Fibroblast of skin of left quadriceps (primary cell): ENCODE measurements at regions not wholly inside any gene's neighbourhood (a gene's known extent, or its start where the extent isn't known, plus 50 kb on each side); places are given as distances from the start of the nearest gene placed in this dataset.
"Not testable (repeated sequence)": the region's sequence is repeated elsewhere in the genome, so short reads cannot be mapped to it uniquely, and the experiment has no call there.

Experiments
- DNase-seq, 2 experiments: peaks; one replicate each; pipeline ENCODE4 v3.0.0-alpha.2; 2013; ENCODE audit warnings: low read depth in 2 of 2

DNA sequence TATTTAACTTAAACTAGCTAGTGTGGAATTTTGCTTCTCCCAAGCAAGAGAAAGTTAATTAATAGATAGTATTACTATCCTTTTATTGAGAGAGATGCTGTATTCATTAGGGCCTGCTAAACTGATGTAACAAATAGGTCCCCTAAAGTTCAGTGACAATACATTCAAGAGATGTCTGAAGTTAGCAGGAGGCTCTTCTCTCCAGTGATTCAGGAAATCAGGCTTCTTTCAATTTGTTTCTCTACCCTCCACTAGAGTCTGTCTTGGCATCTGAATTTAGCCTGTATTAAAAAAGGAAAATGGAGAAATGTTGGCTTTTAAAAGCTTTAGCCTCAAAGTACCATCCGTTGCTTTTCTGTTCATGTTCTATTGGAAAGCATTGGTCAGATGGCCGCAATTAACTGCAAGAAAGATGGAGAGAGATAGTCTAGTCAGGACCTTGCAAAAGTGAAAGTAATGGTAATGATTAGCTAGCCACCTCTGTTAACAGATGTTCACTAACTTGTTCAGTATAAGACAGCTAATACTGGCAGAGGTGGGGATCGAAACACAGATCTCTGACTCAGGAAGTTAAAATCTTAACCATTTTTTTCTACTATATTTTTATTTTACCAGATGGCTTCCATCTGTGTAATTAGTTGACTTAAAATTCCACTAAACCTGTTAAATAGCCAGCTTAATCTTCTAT, 786.8 kb downstream of the TMTC2 start:
- peak; percentile 28 to 33 for DNase-seq

DNA sequence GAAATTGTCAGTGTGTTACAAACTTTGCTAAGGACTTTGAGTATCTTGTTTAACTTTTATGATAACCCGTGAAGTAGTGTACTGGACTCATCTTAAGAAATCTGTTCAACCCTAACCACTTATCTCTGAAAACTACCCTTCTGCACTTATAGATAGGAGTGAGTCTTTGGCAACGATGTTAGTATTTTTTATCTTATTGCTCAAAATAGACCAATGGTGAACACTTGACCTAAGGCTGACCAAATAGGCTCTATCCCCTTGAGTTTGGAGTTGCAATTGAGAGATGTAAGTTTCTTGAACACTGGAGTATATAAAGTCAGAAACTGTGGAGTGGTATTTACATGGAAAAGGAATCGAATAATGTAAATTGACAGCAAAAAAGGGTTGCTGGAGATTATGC, 786.1 kb downstream of the TMTC2 start:
- DNase-seq, result no peak

DNA sequence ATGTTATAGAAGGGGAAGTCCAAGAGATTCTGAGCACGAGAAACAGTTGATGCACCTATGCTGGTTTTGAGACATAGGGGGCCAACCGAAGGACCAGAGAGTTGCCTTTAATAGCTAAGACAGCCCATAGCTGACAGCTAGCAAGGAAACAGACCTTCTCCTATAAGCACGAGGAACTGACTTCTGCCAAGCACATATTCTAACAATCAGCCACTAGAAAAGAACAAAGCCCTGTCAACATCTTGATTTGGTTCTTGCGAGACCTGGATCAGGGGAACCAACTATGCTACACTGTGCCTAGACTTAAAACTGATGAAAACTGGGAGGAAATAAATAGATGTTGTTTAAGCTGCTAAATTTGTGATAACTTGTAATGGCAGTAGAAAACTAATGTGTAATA, 785.6 kb downstream of the TMTC2 start:
- no peak for DNase-seq

DNA sequence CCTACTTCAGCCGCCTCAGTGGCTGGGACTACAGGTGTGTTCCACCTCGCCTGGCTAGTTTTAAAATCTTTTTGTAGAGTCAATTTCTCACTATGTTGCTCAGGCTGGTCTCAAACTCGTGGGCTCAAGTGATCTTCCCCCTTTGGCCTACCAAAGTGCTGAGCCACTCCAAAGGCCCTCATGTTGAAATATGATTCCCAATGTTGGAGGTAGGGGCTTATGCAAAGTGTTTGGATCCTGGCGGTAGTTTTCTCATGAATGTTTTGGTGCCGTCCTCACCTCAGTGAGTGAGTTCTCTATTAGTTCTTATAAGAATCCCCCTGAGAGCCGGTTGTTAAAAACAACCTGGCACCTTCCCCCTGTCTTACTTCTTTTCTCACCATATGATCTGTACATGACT, 784.6 kb downstream of the TMTC2 start:
- DNase-seq, result no peak

DNA sequence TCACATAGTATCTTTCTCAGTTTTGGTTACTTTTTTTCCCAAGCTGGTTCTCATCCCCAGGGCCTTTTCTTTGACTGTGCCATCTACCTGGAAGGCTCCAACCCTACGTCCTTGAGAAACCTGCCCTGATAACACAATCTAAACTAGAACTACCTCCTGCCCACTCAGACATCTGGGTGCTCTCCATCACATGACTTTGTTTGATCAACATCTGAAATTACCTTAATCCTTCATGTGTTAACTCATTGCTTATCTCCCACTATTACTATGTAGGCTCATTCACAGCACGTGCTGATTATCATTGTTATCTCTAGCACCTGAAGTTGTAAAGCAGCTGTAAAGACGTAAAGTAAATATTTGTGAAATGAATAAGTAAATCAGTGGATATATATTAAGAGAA, 784.0 kb downstream of the TMTC2 start:
- no peak for DNase-seq

DNA sequence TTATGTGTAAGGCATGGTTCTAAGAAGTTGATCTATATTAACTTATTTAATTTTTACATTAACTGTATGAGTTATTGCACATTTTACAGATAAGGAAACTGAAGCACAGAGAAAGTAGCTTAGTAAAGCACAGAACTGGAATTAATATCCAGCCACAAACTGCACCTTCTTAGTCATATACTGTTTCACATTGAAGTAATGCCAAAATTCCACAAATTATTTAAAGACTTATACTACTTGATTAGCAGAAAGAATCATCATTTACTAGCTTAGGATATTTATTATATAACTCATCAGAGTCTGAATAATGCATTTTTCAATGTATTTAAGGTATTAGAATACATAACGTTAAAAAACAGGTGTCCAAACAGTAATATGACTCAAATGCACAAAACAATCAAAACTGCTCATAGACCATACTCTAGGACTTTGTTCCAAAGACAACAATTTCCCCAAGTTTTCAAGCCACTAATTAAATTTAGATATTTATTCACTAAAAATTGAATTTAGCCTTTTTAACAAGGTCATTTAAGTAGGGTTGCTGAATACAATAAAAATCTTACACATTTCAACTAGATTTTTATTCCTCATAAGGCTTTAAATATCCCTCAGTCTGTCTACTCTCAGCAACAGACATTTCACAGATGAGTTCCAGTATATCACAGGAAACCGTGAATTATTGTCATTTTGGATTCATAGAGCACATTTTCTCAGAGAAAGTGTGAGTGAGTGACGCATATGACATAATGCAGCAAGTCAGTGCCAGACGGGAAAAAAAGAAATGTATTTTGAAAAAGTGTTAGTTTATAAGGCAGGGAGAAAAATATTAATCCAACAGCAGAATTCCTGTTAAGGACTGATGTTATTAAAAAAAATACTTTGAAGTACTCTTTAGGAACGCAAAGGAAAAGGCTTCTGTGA, 782.5 kb downstream of the TMTC2 start:
- peak in 1 of 2 experiments; percentile 2 for DNase-seq

DNA sequence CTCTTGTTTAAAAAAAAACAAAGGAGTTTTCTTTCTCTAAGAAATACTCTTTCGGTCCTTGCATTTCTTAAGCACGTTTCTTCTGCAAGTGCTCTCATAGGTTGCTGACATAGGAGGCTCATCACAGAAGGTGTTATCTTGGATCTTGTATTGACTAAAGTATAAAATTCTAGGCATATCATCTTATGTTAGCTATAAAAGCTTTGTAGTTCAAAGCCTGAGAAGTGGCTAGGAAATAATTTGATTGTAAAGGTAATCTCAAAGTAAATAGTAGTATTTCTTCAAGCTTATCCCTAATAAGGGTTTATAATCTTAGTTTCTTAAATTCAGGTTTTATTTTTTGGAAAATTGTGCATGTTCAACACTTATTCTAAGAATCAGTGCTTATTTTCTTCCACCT, 778.9 kb downstream of the TMTC2 start:
- DNase-seq, result no peak

DNA sequence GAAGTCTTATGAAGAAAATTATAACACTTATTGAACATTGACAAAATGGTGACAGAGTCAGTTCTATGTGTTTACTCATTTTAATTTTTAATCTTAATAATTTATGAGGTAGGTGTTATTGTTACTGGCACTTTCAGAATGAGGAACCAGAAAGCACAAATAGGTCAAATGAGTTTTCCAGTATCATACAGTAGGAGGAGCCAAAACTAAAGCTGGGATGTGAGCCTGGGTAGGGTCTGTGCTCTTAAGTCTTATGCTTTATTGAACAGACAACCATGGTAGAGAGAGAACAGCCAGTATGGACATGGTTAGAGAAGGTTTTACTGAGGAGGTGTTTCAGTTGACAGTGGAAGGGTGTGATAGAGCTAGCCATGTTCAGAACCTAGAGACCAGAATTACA, 775.7 kb downstream of the TMTC2 start:
- no peak for DNase-seq

DNA sequence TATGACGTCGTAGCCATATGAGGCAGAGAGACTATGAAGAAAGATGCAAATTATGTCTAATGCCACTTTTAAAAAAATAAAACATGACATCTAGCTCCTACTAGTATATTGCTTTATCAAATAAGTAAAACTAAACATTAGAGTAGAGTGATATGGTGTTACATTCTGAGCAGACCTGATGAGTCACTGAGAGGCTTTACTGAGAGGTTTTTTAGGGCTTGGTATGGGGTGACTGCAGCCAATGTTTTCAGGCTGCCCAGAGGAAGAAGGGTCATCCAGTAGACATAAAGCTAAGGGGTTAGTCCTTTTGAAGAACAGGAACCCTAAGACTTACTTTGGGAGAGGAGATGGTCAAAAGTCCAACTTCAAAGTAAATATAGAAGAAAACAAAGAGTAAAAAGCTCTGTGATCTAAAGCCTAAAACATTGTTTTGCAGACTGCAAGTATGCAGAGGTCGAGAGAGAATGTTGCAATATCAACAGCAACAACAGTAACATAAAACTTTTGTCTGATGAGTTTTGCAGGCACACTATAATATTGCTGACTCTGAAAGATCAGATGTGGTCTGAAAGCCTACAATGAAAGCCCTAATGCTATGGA, 774.7 kb downstream of the TMTC2 start:
- peak; percentile 4 to 7 for DNase-seq

DNA sequence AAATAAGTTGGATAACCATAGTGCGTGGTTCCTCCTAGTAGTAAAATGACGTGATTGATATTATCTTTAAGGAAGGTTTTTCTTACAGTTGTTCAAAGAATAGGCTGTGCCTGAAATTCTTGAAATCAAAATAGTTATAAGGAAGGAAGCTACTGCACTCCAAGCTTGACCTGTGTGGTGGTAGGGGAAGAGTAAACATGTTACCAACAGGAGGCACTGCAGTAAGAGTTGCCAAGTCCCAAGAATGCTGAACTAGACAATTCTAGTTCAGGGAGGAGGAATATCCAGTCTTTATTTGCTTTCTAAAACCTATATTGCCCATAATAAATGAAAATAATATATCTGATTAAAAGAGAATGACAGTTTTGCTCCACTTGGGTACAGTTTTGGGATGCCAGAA, 764.5 kb downstream of the TMTC2 start:
- no peak for DNase-seq

DNA sequence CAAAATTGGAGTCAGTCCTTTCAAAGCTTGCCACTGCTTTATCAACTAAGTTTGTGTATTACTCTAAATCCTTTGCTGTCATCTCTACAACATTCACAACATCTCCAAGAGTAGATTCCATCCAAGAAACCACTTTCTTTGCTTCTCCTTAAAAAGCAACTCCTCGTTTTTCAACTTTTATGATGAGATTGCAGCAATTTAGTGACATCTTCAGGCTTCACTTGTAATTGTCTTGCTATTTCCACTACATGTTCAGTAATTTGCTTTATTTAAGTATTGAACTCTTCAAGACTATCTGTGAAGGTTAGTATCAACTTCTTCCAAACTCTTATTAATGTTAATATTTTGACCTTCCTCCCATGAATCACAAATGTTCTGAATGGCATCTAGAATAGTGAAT, 747.9 kb downstream of the TMTC2 start:
- no peak for DNase-seq

DNA sequence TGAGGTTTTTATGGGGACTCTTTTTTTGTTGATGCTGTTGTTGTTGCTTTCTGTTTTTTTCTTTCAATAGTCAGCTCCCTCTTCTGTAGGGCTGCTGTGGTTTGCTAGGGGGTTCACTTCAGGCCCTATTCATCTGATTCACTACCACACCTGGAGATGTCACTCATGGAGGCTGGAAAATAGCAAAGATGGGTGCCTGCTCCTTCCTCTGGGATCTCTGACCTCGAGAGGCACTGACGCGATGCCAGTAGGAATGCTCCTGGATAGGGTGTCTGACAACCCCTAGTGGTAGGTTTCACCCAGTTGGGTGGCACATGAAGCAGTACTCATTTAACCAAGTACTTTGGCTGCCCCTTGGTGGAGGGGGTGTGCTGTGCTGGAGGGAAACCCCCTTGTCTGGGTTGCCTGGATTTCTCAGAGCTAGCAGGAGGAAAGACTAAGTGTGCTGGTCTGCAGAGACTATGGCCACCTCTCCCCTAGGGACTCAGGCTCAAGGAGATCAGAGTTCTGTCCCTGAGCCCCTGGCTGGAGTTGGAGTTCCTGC, 745.5 kb downstream of the TMTC2 start:
- DNase-seq, result no peak

DNA sequence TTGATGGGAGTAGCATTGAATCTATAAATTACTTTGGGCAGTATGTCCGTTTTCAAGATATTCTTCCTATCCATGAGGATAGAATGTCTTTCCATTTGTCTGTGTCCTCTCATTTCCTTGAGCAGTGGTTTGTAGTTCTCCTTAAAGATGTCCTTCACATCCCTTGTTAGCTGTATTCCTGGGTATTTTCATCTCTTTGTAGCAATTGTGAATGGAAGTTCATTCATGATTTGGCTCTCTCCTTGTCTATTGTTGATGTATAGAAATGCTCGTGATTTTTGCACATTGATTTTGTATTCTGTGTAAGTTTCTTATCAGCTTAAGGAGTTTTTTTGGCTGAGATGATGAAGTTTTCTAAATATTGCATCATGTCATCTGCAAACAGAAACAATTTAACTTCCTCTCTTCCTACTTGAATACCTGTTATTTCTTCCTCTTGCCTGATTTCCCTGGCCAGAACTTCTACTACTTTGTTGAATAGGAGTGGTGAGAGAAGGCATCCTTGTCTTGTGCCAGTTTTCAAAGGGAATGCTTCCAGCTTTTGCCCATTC, 741.0 kb downstream of the TMTC2 start:
- not testable (repeated sequence) for DNase-seq

DNA sequence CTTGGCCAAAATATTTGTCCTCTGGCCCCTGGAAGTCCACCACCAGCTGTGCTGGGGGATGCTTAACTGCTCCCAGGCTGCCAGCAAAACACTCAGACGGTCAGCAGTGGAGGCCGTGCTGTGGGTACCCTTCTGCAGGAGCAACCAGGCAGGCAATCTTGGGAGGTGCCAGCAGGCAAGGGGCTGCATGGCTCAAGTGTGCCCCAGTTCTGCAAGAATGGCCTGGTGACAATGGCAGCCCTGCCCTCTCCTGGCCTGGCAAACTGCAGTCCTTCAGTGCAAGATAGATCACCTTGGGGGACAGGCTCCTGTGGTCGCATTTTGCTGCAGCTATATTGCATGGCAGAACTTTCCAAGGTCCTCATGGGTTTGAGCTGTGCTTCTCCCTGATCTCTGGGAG, 728.3 kb downstream of the TMTC2 start:
- DNase-seq, result no peak

DNA sequence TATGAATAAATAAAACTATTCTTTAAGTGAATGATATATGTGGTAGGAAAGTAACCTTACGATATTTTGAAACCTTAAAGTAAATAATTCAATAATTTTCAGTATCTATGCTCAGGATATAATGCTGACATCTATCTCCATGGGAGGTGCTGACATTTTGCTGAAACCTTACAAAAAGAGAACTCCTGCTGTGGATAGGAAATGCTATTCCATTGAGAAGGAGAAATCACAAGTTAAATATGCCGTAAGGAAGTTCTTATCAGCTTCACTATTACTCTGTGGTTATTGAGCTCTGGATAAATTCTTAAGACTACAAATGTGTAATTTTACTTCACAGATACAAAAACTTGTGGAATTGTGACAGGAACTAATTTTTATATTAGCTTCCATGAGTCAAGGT, 722.1 kb downstream of the TMTC2 start:
- no peak for DNase-seq

DNA sequence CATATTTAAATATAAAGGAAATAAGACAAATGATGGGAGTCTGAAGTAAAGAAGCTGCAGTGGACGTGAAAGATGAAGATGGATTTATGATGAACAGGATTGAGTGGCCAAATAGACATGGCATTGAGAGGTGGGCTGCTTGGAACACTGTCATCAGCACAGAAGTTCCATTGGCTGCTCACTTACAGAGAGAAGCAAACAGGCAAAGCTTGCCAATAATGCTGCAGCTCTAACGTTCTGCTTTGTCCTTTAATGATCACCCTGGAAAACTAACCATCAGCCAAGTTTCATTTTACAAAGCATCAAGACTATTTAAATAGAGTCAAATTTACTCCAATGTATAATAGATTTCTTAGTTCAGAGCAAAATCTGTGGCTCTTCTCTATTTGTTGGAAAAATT, 721.4 kb downstream of the TMTC2 start:
- no peak for DNase-seq

DNA sequence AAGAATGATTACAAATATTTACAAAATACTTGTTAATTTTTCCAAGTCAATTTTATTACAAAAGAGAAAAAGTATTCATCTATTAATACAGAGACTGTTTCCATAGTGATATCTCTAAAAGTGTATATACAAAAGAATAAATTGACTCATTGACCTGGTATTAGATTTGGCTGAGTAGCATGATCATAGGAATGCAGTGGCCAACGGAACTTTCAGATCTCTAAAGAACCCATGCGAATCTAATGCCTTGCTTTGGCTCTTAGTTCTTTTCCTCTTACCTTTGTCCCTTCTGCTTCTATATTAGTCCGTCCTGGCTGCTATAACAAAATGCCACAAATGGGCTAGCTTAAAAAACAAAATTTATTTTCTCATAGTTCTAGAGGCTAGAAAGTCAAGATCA, 717.8 kb downstream of the TMTC2 start:
- DNase-seq, result no peak

DNA sequence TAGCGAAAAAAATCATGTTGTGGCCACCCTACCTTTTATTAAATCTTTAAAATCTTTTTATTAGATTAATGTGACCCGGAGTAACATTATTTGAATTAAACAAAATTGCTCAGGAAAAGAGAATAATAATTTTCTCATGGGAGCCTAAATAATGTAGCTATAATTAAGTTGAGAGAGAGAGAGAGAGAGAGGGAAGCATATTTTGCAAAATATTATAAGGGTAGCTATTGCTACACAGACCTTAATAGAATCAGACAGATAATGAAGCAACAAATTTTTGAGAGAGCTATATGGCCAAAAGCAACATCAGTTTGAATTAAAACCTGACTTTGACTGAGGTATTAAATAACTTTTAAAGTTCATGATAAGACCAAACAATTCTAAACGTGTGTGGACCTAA, 703.5 kb downstream of the TMTC2 start:
- DNase-seq, result no peak

DNA sequence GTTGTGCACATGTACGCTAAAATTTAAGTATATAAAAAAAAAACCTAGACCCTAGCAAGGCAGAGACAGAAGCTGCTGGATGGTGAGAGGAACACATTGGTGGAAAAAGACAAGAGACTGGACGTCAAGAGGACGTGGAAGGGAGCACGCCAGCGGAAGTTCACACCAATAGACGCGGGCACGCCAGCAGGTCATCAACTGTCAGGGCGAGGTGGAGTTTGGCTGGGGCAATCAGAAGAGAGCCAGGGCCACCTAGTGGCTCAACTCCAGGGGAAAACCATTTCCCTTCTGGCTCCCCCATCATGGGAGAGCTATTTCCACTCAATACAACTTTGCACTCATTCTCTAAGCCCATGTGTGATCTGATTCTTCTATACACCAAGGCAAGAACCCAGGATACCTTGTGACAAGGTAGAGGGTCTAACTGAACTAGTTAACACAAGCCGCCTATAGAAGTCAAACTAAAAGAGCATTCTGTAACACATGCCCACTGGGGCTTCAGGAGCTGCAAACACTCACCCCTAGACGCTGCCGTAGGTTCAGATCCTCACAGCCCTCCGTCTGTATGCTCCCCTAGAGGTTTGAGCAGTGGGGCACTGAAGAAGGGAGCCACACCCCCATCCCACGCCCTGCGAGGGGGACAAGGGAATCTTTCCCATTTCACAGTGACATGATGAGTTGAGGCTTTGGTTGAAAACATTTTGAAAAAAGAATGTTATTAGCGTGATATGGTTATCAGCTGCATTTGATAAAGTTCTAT, 702.7 kb downstream of the TMTC2 start:
- no peak for DNase-seq

DNA sequence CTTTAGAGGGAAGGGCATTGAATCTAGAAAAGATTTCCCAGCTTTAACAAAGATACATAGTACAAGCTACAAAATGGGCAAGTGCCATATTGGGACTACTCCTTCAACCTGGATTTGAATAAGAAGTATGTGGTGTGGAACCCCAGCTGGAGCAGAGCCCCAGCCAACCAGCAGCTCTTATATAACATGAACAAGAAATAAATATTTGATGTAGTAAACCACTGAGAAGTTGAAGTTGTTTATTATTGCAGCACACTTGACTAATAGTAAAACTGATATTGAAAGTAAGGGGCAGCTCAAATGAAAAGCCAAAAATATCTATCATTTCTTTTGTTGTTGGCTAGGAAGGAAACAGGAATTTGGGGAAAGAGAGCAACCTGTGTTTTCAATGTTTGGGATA, 701.8 kb downstream of the TMTC2 start:
- no peak for DNase-seq

DNA sequence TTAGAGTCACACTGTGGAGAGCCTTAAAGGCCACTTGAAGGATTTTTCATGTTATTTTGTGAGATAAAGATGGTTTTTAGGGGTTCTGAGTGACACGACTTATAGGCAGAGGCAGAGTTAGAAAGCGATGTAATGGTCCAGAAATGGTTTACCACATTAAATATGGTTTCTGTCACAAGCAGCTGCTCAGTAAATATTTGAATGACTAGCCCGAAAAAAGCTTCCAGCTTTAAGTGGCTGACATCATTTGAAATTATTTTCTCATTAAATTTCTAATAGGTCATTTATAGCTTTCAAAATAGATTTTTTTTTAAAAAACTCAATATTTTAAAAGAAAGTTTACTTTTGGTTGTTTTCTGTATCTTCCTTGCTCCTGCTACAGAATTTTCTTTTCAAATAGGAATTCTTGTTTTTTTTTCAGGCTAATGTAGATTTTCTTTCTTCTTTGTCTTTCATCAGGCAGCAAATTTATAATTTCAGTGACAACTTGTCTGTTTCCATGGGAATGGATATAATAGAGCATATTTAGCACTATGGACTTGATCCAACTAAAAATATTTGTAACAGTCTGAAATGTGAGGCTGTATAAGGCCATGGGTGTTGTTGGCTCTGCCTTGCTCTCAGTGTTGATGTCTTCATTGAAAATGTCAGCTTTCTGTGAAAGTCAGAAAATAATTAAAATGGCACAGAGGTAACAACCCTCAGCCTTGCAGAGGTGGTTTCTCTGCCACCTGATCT, 700.0 kb downstream of the TMTC2 start:
- DNase-seq, result no peak
